HG03342 (cell line): ENCODE measurements at regions not wholly inside any gene's neighbourhood (a gene's known extent, or its start where the extent isn't known, plus 50 kb on each side); places are given as distances from the start of the nearest gene placed in this dataset.
"Not testable (repeated sequence)": the region's sequence is repeated elsewhere in the genome, so short reads cannot be mapped to it uniquely, and the experiment has no call there.

Source experiments
- ATAC-seq: cut with Tn5 transposase; IDR thresholded peaks from one replicate; pipeline ENCODE4 v1.9.1; 2021; ENCODE audit warnings: mild to moderate bottlenecking, moderate library complexity; ENCODE audit not compliant: unreplicated experiment

GRCh38 chr13:38012096-38012495 is 142.5 kb upstream of the TRPC4 start:
- ATAC-seq = no peak

- ATAC-seq = no peak
These were observed 139.1 kb upstream of the TRPC4 start for GRCh38 chr13:38008636-38009035.

GRCh38 chr13:38002606-38003005 is 133.0 kb upstream of the TRPC4 start:
- ATAC-seq = no peak

DNA sequence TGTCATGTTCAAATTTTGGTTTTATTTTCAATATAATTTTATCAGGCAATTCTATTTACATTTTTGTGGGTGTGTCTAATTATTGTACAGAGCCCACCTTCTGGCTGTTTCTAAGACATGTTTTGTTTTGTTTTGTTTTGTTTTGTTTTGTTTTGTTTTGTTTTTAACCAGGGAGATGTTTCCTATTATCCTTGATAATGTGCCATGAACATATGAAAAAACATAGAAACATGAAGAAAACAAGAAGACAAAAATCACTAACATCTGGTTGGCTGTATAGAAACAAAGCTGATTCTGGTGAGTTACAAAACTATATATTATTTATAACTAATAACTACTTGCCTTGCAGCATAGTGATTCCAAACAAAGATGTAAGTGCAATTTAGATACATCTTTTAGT is 128.1 kb upstream of the TRPC4 start:
- ATAC-seq = no peak

- no peak for ATAC-seq
These were observed 125.5 kb upstream of the TRPC4 start for GRCh38 chr13:37995092-37995491.

GRCh38 chr13:37986811-37987210 is 117.2 kb upstream of the TRPC4 start:
- no peak for ATAC-seq

DNA sequence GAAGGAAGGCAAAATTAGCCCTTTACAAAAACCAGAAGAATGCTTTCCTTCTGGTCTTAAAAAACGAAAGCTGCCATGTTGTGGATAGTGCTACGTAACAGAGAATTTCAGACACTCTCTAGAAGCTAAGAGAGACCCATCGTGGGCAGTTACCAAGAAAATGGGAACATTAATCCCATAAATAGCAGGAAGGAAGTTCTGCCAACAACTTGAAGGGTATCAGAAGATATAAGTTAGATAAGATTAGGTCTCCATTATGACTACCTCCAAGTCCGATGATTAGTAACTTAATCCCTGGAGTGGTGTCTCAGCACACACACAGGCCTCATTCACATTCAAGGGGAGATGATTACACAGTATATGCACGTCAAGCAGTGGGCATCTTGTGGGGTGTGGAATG is 115.7 kb upstream of the TRPC4 start:
- ATAC-seq = no peak

DNA sequence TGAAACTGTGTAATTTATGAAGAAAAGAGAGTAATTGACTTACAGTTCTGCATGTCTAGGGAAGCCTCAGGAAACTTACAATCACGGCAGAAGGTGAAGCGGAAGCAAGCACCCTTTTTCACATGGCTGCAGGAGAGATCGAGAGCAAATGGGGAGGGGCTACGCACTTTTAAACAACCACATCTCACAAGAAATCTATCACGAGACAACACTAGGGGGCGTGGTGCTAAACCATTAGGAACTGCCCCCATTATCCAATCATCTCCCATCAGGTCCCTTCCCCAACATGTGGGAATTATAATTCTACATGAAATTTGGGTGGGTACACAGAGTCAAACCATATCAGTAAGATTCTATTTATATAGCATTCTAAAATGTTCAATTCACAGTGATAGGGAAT is 114.8 kb upstream of the TRPC4 start:
- ATAC-seq = no peak

GRCh38 chr13:37981932-37982331 is 112.4 kb upstream of the TRPC4 start:
- ATAC-seq = no peak

DNA sequence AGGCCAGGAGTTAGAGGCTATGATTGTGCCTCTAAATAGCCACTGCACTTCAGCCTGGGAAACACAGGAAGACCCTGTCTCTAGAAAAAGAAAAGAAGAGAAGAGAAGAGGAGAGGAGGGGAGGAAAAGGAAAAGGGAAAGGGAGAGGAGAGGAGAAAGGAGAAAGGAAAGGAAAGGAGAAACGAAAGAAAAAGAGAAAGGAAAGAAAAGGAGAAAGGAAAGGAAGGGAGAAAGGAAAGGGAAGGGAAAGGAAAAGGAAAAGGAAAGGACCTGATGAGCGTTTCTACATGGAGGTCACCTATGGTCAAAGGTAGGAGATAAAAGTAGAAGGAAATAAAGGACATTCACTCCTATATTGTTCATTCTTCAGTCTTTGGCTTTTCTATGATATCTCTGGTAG is 109.1 kb upstream of the TRPC4 start:
- no peak for ATAC-seq

- no peak for ATAC-seq
These were observed 99.0 kb upstream of the TRPC4 start for GRCh38 chr13:37968555-37968954.

GRCh38 chr13:37966266-37966665 is 96.7 kb upstream of the TRPC4 start:
- ATAC-seq = no peak

DNA sequence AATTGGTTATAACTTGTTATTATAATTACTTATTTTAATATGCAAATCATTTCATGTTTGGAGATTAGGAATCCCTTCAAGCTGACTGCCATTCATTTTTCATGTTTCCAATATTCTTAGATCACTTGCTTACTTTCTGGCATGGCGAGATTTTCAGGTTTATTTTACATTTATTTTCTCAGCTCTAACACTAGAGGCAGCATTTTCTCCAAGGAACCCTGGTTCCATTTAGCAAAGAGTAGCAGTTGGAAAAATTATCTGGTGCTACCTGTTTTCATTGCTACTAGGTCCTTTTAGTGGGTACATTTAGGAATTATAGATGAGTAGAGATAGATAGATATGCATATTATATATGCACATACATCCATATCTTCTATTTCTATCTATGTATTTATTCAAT is 90.9 kb upstream of the TRPC4 start:
- ATAC-seq = no peak

DNA sequence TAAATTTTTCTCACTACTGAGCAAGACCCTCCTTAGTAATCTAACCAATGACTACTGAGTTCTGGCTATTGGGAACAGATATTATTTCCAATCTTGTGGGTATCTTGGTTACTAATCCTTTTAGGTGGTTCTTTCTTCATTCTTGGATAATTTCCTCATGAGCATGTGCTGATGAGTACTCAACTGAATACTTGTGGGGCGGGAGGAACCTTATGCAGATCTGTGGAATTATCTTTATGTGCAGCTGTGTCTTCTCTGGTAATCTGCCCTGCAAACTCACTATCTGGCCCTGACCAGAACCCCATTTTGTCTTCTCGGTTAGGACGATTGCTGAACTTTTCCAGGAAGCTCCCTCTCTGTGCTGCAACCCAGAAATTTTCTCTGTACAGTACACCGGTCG is 89.7 kb upstream of the TRPC4 start:
- ATAC-seq = no peak

DNA sequence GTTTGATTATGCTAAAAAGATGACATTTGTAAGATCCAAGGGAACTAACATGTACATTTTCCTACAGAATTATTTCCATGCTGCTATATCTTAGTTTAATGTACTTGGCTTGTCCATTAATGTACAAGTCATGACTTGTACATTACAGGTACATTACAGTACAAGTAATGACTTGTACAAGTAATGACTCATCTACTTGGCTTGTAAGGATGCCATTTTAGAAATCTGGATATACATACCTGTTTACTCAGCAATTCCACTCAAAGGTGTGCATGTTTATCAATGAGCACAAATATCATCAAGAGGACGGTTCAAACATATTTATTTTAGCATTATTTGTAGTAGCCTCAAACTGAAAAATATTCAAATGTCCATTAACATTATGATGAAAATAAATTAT is 87.0 kb upstream of the TRPC4 start:
- no peak for ATAC-seq

GRCh38 chr13:37954597-37954996 is 85.0 kb upstream of the TRPC4 start:
- not testable (repeated sequence) for ATAC-seq

DNA sequence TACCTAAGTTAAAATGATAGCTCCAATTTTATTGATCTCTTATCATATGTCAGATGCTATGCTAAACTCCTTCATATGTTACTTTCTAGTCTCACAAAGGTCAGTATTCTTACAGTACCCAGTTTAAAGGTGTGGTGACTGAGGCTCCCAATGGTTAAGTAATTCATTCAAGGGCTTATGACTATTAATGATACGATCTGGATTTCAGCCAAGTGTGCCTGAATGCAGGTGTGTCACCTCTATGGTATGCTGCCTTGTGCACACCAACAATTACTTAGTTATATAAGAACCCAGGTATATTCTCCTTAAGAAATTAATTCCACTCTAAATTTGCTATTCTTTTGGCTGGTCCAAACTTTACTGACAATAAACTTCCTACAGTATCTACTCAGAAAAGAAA is 84.6 kb upstream of the TRPC4 start:
- no peak for ATAC-seq

DNA sequence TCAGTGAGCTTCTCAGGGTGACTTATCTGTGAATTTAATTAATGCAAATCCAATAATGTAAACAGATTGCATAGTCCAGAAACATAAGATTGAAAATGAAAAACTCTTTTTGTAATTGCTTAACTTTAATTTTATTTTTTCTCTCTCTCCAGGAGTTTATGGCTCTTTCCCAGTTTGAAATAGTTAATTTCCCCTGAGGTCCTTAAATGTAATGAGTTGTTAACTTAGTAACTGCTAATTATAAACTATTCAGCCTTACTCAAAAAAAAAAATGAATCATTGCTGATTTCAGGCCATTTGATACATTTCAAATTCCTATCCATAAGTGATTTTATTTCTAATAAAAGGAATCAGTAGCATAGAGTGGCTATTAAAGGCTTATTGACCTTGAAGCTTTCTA is 84.1 kb upstream of the TRPC4 start:
- ATAC-seq = no peak

DNA sequence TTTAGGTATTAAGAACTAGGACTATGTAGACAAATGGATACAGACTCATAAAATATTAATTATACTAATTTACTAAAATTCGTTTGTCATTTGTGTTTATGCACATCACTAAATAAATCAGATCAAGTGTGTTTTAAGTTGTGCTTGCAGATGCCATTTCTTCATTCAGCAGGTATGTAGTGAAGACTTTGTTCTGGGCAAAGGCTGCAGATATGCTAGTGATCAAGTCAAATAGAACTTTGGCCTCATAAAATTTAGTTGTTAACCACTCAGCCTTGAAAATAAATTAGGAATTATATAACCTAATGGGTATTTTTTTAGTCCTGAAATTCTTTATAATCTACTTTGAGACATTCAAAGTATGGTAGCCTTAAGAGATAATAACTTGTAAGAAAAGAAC is 80.4 kb upstream of the TRPC4 start:
- no peak for ATAC-seq

DNA sequence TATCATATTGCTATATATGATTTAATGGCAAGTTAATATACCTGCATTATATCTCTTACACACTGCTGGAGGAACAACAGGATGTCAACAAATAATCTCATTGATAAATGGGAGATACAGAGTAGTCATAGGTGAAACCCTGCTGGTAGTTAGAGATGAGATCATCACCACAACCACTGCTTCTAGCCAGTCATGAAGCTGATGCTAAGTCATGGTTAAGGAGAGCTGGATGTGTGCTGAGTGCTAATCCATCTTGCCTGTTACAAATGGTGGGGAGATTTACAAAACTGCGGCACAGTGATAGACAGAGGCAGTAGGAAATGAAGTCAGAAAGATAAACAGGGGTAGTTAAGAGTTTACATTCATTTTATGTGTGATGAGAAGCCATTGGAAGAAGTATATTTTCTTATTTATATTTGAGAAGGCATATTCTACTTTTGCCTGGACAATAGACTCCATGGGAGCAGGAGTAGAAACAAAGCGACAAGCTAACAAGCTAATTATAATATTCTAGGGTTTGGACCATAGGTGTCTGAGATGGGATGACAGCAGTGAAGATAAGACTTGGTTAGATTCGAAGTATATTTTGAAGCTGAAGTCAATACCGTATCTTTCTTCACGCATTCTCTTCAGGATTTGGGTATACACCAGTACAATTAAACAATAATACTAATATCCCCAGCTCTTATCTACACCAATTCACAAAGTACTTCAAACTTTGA is 78.0 kb upstream of the TRPC4 start:
- no peak for ATAC-seq

- no peak for ATAC-seq
These were observed 76.3 kb upstream of the TRPC4 start for GRCh38 chr13:37945651-37946575.

DNA sequence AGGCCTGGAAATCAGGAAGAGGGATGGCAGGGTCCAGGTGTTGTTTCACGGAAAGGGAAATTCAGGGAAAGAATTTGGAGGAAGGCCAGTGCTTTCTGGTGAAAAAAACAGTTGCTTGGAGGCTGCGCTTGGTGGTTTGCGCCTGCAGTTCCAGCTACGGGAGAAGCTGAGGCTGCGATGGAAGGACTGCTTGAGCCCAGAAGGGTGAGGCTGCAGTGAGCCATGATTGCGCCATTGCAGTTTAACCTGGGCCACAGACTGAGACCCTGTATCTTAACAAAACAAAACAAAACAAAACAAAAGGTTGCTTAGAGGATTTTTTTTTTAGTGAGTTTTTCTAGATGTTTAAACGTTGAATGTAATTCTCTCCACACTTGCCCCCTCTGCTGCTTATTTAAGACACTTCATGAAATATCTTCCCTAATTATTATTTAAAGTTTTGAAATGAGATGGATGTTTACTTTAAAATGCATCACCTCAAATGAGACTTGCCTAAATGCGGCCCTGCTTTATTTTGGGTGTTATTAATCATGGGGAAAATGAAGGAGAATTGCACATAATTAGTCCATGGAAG is 75.4 kb upstream of the TRPC4 start:
- ATAC-seq = no peak
